ENCODE measurements at regions not wholly inside any gene's neighbourhood (a gene's known extent, or its start where the extent isn't known, plus 50 kb on each side); places are given as distances from the start of the nearest gene placed in this dataset.

GRCh38 chr15:87599616-87600015 is 656.9 kb downstream of the NTRK3 start:
- TF ChIP-seq PATZ1 (CRISPR knock-in tag; IDR thresholded peaks at IDR 0.05; ENCODE audit: borderline replicate concordance) = no peak
- TF ChIP-seq RARB (CRISPR knock-in tag; IDR thresholded peaks at IDR 0.05) = no peak
- TF ChIP-seq ESRRG (CRISPR knock-in tag; IDR thresholded peaks at IDR 0.05) = no peak
- TF ChIP-seq GLIS3 (CRISPR knock-in tag; IDR thresholded peaks at IDR 0.05) = no peak
- TF ChIP-seq CSDC2 (CRISPR knock-in tag; IDR thresholded peaks at IDR 0.05) = no peak
- TF ChIP-seq BACH2 (CRISPR knock-in tag; IDR thresholded peaks at IDR 0.05; ENCODE audit: borderline replicate concordance) = no peak
- TF ChIP-seq, protein P1, sequence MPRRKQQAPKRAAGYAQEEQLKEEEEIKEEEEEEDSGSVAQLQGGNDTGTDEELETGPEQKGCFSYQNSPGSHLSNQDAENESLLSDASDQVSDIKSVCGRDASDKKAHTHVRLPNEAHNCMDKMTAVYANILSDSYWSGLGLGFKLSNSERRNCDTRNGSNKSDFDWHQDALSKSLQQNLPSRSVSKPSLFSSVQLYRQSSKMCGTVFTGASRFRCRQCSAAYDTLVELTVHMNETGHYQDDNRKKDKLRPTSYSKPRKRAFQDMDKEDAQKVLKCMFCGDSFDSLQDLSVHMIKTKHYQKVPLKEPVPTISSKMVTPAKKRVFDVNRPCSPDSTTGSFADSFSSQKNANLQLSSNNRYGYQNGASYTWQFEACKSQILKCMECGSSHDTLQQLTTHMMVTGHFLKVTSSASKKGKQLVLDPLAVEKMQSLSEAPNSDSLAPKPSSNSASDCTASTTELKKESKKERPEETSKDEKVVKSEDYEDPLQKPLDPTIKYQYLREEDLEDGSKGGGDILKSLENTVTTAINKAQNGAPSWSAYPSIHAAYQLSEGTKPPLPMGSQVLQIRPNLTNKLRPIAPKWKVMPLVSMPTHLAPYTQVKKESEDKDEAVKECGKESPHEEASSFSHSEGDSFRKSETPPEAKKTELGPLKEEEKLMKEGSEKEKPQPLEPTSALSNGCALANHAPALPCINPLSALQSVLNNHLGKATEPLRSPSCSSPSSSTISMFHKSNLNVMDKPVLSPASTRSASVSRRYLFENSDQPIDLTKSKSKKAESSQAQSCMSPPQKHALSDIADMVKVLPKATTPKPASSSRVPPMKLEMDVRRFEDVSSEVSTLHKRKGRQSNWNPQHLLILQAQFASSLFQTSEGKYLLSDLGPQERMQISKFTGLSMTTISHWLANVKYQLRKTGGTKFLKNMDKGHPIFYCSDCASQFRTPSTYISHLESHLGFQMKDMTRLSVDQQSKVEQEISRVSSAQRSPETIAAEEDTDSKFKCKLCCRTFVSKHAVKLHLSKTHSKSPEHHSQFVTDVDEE (CRISPR knock-in tag; IDR thresholded peaks at IDR 0.05) = no peak
- TF ChIP-seq ARNTL (CRISPR knock-in tag; IDR thresholded peaks at IDR 0.05; ENCODE audit: borderline replicate concordance, low read depth) = no peak
- TF ChIP-seq ISL1 (CRISPR knock-in tag; IDR thresholded peaks at IDR 0.05) = no peak
- TF ChIP-seq POU6F1 (CRISPR knock-in tag; IDR thresholded peaks at IDR 0.05; ENCODE audit: borderline replicate concordance, low read depth) = no peak

All from SK-N-SH treated with all-trans-retinoic acid at 6 μM for 48 hours (cell line).